ENCODE measurements at regions not wholly inside any gene's neighbourhood (a gene's known extent, or its start where the extent isn't known, plus 50 kb on each side); places are given as distances from the start of the nearest gene placed in this dataset.

- Histone ChIP-seq H3K9ac (ENCODE audit: insufficient read depth, low read length, poor library complexity, severe bottlenecking) (no peak overlapping the region), H3K4me2 (replicated peaks; ENCODE audit: extremely low read depth, low read length, poor library complexity, severe bottlenecking) (no peak overlapping the region), H4K20me1 (ENCODE audit: insufficient read depth, low read length) (no peaks in the 10 kb centered on the region), H3K27me3 (ENCODE audit: control insufficient read depth in 2 of 2, insufficient read depth in 2 of 2, low read length in 2 of 2) (no peaks in the 10 kb centered on the region), H3K27ac (ENCODE audit: low read depth in 1 of 2, low read length in 2 of 2) (peak overlapping the region in 1 of 2 donors; percentile 3), H3K36me3 (replicated peaks in 1 of 2; ENCODE audit: control insufficient read depth in 1 of 2, insufficient read depth in 2 of 2, low read length in 2 of 2) (no peaks in the 10 kb centered on the region), H3K4me1 (ENCODE audit: control insufficient read depth in 1 of 2, insufficient read depth in 2 of 2, low read length in 2 of 2) (peaks cover 93 to 100% of the 10 kb centered on the region in 2 donors), H3K9me3 (replicated peaks in 1 of 2; ENCODE audit: control insufficient read depth in 1 of 2, insufficient read depth in 1 of 2, low read length in 2 of 2) (no peaks in the 10 kb centered on the region), H3K79me2 (ENCODE audit: insufficient read depth, low read length) (no peaks in the 10 kb centered on the region), H3K4me3 (replicated peaks in 1 of 3; ENCODE audit: low read depth in 2 of 3, low read length in 3 of 3) (peak overlapping the region in 1 of 3 experiments; percentile 3), H2AFZ (ENCODE audit: insufficient read depth, low read depth, low read length, poor library complexity, severe bottlenecking) (peak overlapping the region; percentile 57)
- intact Hi-C loops (cut with micrococcal nuclease): loop anchor here (5.0 to 10.0 kb wide), 6 partner anchors 67 to 376 kb away; partner anchors contain the start of gene ID2 (in 1 of the 2)
- DNase-seq: no peak
- H3K4me3 Mint-ChIP-seq: no peak overlapping the region
- H3K27me3 Mint-ChIP-seq (ENCODE audit: low read depth in 3 of 3): peaks cover 1 to 3% (median 2%) of the 10 kb centered on the region in 3 donors
- WGBS (ENCODE audit: insufficient coverage): 27% methylated on average over 4 of the region's 7 CpGs
- peaks cover 4 to 5% of the 10 kb centered on the region in 2 donors for H3K36me3 Mint-ChIP-seq
- H3K9me3 Mint-ChIP-seq: peaks cover 0 to 3% (median 0%) of the 10 kb centered on the region in 7 donors
- peaks cover 97% of the 10 kb centered on the region for H3K4me1 Mint-ChIP-seq
- TF ChIP-seq CTCF (IDR thresholded peaks at IDR 0.05): no peak
- H3K27ac Mint-ChIP-seq: peak overlapping the region in 3 of 7 donors; percentile 30 to 60 (median 37)
These were observed 372.7 kb upstream of the ID2 start for GRCh38 chr2:8309131-8309530.

- no peaks in the 10 kb centered on the region for H3K27me3 ChIP-seq (ENCODE audit: control insufficient read depth in 2 of 2, insufficient read depth in 2 of 2, low read length in 2 of 2)
- Mint-ChIP-seq H3K4me1 (peaks cover 94% of the 10 kb centered on the region), H3K27me3 (ENCODE audit: low read depth in 3 of 3) (peaks cover 1 to 3% (median 2%) of the 10 kb centered on the region in 3 donors), H3K36me3 (peaks cover 4 to 5% of the 10 kb centered on the region in 2 donors), H3K27ac (peak overlapping the region; percentile 57 to 72 (median 68)), H3K4me3 (no peak overlapping the region), H3K9me3 (peaks cover 0 to 3% (median 0%) of the 10 kb centered on the region in 7 donors)
- WGBS (ENCODE audit: insufficient coverage): 7% methylated on average over 3 of the region's 12 CpGs
- peak overlapping the region; percentile 14 for H2AFZ ChIP-seq (ENCODE audit: insufficient read depth, low read depth, low read length, poor library complexity, severe bottlenecking)
- intact Hi-C loops (cut with micrococcal nuclease): loop anchor here (10.0 kb wide), 2 partner anchors 76 to 164 kb away; no protein-coding TSS in a partner anchor
- DNase-seq: peak in 1 of 3 donors; percentile 44
- H4K20me1 ChIP-seq (ENCODE audit: insufficient read depth, low read length): no peaks in the 10 kb centered on the region
- H3K4me1 ChIP-seq (ENCODE audit: control insufficient read depth in 1 of 2, insufficient read depth in 2 of 2, low read length in 2 of 2): peaks cover 91 to 100% of the 10 kb centered on the region in 2 donors
- H3K4me2 ChIP-seq (replicated peaks; ENCODE audit: extremely low read depth, low read length, poor library complexity, severe bottlenecking): peak overlapping the region; percentile 9
- no peak for TF ChIP-seq CTCF (IDR thresholded peaks at IDR 0.05)
- no peaks in the 10 kb centered on the region for H3K36me3 ChIP-seq (replicated peaks in 1 of 2; ENCODE audit: control insufficient read depth in 1 of 2, insufficient read depth in 2 of 2, low read length in 2 of 2)
- H3K9me3 ChIP-seq (replicated peaks in 1 of 2; ENCODE audit: control insufficient read depth in 1 of 2, insufficient read depth in 1 of 2, low read length in 2 of 2): no peaks in the 10 kb centered on the region
- H3K27ac ChIP-seq (ENCODE audit: low read depth in 1 of 2, low read length in 2 of 2): peak overlapping the region; percentile 17 to 56
- H3K9ac ChIP-seq (ENCODE audit: insufficient read depth, low read length, poor library complexity, severe bottlenecking): no peak overlapping the region
- peak overlapping the region in 1 of 3 experiments; percentile 3 for H3K4me3 ChIP-seq (replicated peaks in 1 of 3; ENCODE audit: low read depth in 2 of 3, low read length in 3 of 3)
- H3K79me2 ChIP-seq (ENCODE audit: insufficient read depth, low read length): no peaks in the 10 kb centered on the region
These were observed 371.1 kb upstream of the ID2 start for GRCh38 chr2:8310557-8311455.

Measured in CD14-positive monocyte (primary cell).